Hepatic stellate cell (primary cell): ENCODE measurements at regions not wholly inside any gene's neighbourhood (a gene's known extent, or its start where the extent isn't known, plus 50 kb on each side); places are given as distances from the start of the nearest gene placed in this dataset.
"Not testable (repeated sequence)": the region's sequence is repeated elsewhere in the genome, so short reads cannot be mapped to it uniquely, and the experiment has no call there.

Experiments
- DNase-seq: peaks from one replicate; pipeline ENCODE4 v3.0.0; 2011; ENCODE audit warnings: low spot score

GRCh38 chr4:177494791-177495190 is 52.6 kb upstream of the AGA start:
- no peak for DNase-seq

GRCh38 chr4:177495626-177496025 is 53.4 kb upstream of the AGA start:
- DNase-seq: not testable (repeated sequence)

GRCh38 chr4:177499537-177499936 is 57.3 kb upstream of the AGA start:
- DNase-seq: no peak

DNA sequence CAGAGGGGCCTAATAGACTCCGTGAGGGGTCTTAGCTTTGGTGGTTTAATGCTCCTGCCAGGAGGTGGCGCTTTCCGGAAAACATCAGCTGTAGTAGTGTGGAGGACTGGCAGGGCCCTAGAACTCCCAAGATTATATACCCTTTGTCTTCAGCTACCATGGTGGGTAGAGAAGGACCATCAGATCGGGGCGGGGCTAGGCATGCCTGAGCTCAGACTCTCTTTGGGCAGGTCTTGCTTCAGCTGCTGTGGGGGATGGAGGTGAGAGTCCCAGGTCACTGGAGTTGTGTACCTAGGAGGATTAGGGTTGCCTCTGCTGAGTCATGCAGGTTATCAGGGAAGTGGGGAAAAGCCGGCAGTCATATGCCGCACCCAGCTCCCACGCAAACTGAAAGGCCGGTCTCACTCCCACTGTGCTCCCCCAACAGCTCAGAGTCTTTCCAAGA is 63.0 kb upstream of the AGA start:
- no peak for DNase-seq

DNA sequence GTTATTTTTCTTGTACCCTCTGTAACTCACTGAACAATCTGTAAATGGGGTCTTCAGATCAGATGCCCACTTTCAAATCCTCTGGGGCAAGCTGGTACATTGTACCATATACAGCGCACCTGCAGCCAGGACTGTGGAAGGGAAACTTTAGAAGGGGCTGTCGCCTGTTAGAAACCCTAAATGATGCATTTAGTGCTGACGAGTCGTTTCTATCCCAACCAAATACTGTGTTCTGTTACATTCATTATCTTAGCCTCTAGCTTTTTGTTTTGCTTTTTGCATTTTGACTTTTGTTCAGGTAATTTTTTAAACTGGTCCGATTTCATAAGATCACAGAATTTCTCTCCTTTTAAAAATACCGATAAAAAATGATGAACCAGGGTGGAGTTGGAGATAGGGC is 66.4 kb upstream of the AGA start:
- DNase-seq: no peak

GRCh38 chr4:177509226-177509745 is 67.0 kb upstream of the AGA start:
- no peak for DNase-seq

- no peak for DNase-seq
Observed at GRCh38 chr4:177511611-177512010, 69.4 kb upstream of the AGA start.

GRCh38 chr4:177512646-177513045 is 70.4 kb upstream of the AGA start:
- no peak for DNase-seq

GRCh38 chr4:177517862-177518261 is 75.6 kb upstream of the AGA start:
- DNase-seq: no peak

DNA sequence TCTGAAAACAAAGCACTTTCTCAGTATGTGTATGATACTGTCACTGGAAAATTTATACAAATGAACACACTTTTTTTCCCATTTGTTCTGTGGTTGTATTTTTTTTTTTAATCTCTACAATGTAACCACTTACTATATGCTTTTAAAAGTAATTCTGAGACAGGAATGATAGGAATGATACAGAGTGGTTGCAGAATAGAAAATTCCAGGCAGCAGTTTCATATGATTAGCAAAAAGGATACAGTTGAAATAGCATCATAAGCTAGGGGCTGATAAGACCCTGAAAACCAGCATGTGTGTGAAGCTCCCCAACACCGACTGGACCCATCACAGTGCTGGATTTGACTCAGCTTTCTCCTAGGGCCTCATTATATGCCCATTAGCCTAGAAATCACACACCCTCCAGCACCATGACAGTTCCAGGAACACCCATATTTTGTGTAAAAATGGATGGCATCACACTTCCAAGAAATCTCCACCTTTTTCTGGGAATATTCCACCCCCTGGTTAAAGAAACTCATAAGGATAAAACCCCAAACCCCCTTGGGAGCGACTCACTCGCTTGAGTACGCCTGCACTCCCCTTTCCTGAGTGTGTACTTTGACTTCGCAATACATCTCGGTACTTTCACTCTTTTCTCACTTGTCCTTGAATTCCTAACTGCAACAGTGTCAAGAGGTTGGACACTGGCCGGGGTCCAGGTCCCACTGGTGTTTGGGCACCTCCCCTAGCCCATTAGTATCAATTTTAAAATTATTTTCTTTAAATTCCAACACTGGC is 77.4 kb upstream of the AGA start:
- no peak for DNase-seq

DNA sequence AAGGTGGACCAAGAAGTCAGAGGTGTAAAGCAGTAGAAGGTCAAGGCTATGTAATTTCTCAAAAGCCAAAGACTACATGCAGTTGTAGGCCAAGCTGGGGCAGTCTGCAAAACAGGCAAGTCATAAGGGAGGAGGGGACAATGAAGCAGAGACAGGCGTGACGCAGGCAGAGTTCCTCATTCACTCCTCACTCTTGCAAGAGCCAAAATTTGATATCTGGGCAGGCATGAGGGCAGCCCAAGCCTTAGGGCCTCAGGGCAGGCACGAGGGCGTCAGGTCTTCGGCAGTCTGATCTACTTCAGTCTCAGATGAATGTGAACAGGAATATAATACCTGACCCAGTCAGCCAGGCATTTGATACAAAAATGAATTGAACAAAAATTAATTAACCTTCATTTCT is 86.4 kb upstream of the AGA start:
- no peak for DNase-seq

- no peak for DNase-seq
Observed at GRCh38 chr4:177530561-177530960, 88.3 kb upstream of the AGA start.

DNA sequence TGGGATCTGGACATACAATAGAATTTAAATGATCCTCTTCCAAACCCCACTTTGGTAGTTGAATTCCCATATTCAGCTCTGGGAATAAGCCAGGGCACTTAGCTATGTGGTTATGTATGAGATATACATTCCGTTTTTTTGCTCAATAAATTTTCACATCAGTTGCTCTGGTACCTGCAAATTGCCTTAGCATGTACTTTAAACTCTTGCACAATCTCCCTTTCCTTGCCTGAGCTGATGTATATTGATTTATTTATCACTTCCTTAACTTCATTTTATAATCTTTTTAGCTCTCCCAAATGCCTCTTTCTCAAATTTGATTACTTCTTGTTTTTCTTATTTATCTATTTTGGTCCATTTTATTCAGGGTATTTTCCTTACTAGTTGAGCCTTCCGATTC is 90.1 kb upstream of the AGA start:
- no peak for DNase-seq

DNA sequence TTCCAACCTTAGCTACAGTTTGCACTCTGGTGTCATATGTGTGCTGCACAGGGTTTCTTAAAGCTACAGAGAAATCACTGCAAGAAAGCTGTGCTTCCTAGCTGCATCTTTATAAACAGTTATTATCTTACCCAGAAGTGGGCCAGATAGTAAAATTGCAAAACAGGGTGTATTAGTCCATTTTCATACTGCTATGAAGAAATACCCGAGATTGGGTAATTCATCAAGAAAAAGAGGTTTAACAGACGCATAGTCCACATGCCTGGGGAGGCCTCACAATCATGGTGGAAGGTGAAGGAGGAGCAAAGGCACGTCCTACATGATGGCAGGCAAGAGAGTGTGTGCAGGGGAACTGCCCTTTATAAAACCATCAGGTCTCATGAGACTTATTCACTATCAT is 92.6 kb upstream of the AGA start:
- not testable (repeated sequence) for DNase-seq

DNA sequence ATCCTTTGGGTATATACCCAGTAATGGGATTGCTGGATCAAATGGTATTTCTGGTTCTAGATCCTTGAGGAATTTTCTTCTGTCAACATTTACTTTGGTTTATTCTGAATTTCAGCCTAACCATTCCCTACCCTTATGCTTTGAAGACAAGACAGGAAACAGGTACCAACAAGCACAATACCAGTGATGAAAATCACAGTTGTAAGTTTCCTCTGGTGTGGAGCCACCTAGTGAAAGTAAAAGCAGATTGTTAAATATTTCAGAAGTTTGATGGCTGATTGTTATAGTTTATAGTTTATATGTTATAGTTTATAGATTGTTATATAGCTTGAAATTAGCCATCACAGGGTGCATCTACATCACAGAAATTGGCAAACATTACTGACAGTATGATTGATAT is 104.5 kb upstream of the AGA start:
- no peak for DNase-seq

GRCh38 chr4:177547985-177548384 is 105.7 kb upstream of the AGA start:
- DNase-seq: no peak

DNA sequence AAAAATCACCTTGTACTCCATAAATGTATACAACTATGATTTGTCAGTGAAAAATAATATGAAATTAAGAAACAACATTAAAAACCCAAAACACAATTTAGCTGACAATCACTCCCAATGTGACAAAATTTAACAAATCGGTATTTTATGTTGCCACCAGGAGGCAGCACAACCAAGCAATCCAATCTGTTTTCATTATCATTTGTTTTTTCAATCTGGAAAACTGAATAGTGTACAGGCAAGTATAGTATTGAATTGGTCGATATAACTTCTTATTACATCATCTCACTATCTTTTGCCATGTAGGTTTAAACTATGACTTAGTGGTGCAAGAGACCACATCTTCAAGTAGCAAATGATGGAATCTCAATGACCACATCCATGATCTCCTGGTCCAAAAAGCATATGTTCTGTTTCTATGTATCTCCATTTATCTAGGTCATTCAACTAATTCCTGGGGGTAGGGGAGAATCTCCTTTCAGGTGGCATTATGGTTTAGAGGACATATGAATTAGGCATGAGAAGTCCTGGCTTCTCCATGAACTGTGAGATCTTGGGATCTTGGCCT is 112.9 kb upstream of the AGA start:
- DNase-seq: peak; percentile 30

- no peak for DNase-seq
Observed at GRCh38 chr4:177557416-177557815, 115.2 kb upstream of the AGA start.

- DNase-seq: no peak
Observed at GRCh38 chr4:177558995-177559394, 116.8 kb upstream of the AGA start.

- no peak for DNase-seq
Observed at GRCh38 chr4:177562163-177562562, 119.9 kb upstream of the AGA start.

DNA sequence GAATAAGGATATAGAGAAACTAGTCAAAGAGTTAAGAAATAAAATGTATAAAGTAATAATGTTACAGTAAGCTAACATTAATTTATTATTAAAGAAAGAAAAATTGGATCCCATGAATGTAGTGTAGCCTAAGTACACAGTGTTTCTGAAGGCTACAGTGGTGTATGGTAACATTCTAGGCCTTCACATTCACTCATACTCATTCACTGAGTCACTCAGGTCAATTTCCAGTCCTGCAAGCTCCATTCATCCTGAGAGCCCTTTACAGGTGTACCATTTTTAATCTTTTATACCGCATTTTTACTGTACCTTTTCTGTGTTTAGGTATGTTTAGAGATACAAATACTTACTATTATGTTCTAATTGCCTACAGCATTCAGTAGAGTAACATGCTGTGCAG is 120.6 kb upstream of the AGA start:
- no peak for DNase-seq

- no peak for DNase-seq
Observed at GRCh38 chr4:177566691-177567090, 124.5 kb upstream of the AGA start.

DNA sequence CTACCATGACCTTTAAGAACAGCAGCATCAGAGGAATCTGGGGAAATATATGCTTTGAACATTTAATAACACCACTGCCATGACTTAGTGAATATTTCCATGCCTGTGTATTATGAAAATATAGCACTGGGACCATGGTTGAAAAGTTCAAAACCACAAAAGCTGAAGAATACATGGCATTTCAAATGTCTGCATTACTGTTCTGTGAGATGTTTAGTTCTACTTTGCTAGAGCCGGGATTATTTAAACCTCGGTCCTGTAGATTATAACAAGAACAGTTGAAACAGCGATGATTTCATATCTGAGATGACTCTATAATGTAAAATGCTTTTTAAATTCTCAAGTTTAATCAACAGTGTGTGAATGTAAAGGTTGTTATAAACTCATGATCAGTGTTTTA is 126.7 kb upstream of the AGA start:
- DNase-seq: no peak

- no peak for DNase-seq
Observed at GRCh38 chr4:177569434-177569833, 127.2 kb upstream of the AGA start.
